Medulla oblongata (tissue), 1 donor: ENCODE measurements at regions not wholly inside any gene's neighbourhood (a gene's known extent, or its start where the extent isn't known, plus 50 kb on each side); places are given as distances from the start of the nearest gene placed in this dataset.
A peak's percentile ranks its signal among the peaks of the same experiment; 100 is the strongest.
"Not testable (repeated sequence)": the region's sequence is repeated elsewhere in the genome, so short reads cannot be mapped to it uniquely, and the experiment has no call there.

ENCODE experiments used
- DNase-seq: peaks from one replicate; pipeline ENCODE4 v3.0.0-alpha.2; 2015; ENCODE audit errors: extremely low spot score

- DNase-seq: no peak
Measured at GRCh38 chr7:51949726-51950644, 633.4 kb upstream of the COBL start.

- no peak for DNase-seq
Measured at GRCh38 chr7:51930834-51931233, 614.2 kb upstream of the COBL start.

GRCh38 chr7:51929818-51930217 is 613.2 kb upstream of the COBL start:
- no peak for DNase-seq

GRCh38 chr7:51927738-51928137 is 611.1 kb upstream of the COBL start:
- no peak for DNase-seq

- DNase-seq: no peak
Measured at GRCh38 chr7:51918581-51918980, 602.0 kb upstream of the COBL start.

GRCh38 chr7:51901489-51901840 is 584.9 kb upstream of the COBL start:
- no peak for DNase-seq

GRCh38 chr7:51900755-51901488 is 584.3 kb upstream of the COBL start:
- not testable (repeated sequence) for DNase-seq

GRCh38 chr7:51899611-51900010 is 583.0 kb upstream of the COBL start:
- DNase-seq: no peak

GRCh38 chr7:51882412-51882811 is 565.8 kb upstream of the COBL start:
- DNase-seq: no peak

- no peak for DNase-seq
Measured at GRCh38 chr7:51881309-51881708, 564.7 kb upstream of the COBL start.

- DNase-seq: no peak
Measured at GRCh38 chr7:51878865-51879264, 562.3 kb upstream of the COBL start.

GRCh38 chr7:51869452-51869851 is 552.8 kb upstream of the COBL start:
- no peak for DNase-seq

GRCh38 chr7:51867117-51867516 is 550.5 kb upstream of the COBL start:
- no peak for DNase-seq

GRCh38 chr7:51860305-51860704 is 543.7 kb upstream of the COBL start:
- DNase-seq: peak; percentile 2

- no peak for DNase-seq
Measured at GRCh38 chr7:51850126-51850525, 533.5 kb upstream of the COBL start.

GRCh38 chr7:51847461-51848134 is 531.0 kb upstream of the COBL start:
- DNase-seq: no peak

GRCh38 chr7:51839130-51839529 is 522.5 kb upstream of the COBL start:
- not testable (repeated sequence) for DNase-seq

- DNase-seq: no peak
Measured at GRCh38 chr7:51827631-51828030, 511.0 kb upstream of the COBL start.

GRCh38 chr7:51824050-51824449 is 507.4 kb upstream of the COBL start:
- no peak for DNase-seq

- no peak for DNase-seq
Measured at GRCh38 chr7:51823437-51823836, 506.8 kb upstream of the COBL start.

- no peak for DNase-seq
Measured at GRCh38 chr7:51817694-51818225, 501.2 kb upstream of the COBL start.

GRCh38 chr7:51805783-51806431 is 489.3 kb upstream of the COBL start:
- not testable (repeated sequence) for DNase-seq
